A549 (cell line): ENCODE measurements at regions not wholly inside any gene's neighbourhood (a gene's known extent, or its start where the extent isn't known, plus 50 kb on each side); places are given as distances from the start of the nearest gene placed in this dataset.

ENCODE experiments used
- ATAC-seq, 2 experiments: fragments of 200-7000 bp in 1 of 2; fragments of >200 bp in 1 of 2; cut with Nextera tagmentation in 1 of 2; cut with Tn5 transposase in 1 of 2; 3 replicates each; pipeline versions ENCODE4 v1.8.0 to v1.9.1; 2018 to 2020; ENCODE audit warnings: mild to moderate bottlenecking in 1 of 2, moderate library complexity in 1 of 2
- CTCF ChIA-PET: fragments of 300-600 bp; sonication (Branson Sonifier 250); formaldehyde crosslinking; extraction: SDS; loops from one replicate; lab custom pipeline; 2021; ENCODE audit warnings: antibody characterized with exemption, inconsistent platforms; lab: Yijun Ruan, JAX
- POLR2A ChIA-PET: fragments of 350-600 bp; formaldehyde crosslinking; extraction: SDS; loops from one replicate; lab custom pipeline; 2021; ENCODE audit warnings: antibody characterized with exemption, inconsistent platforms; lab: Yijun Ruan, JAX
- DNase-seq, 2 experiments: peaks; one replicate each; pipeline versions ENCODE4 v3.0.0 to v3.0.0-alpha.2; 2011 to 2016; ENCODE audit warnings: low read depth in 1 of 2, low spot score in 1 of 2
- FAIRE-seq: peaks from 2 replicates; lab custom pipeline; 2011; peaks lifted over from hg19 to GRCh38; lab: Jason Lieb, UNC
- H3K27ac ChIP-seq, 2 experiments: fragments of >200 bp; sonication (Bioruptor Twin); formaldehyde crosslinking; 3 replicates each; pipeline ENCODE4 v1.5.1; 2016 to 2017
- H3K4me1 ChIP-seq: fragments of >200 bp; sonication (Bioruptor Twin); formaldehyde crosslinking; 3 replicates; pipeline ENCODE4 v1.6.1; 2016
- H3K4me2 ChIP-seq: fragments of >200 bp; sonication (Bioruptor Twin); formaldehyde crosslinking; 3 replicates; pipeline ENCODE4 v1.6.1; 2016
- H3K4me3 ChIP-seq: fragments of >200 bp; sonication (Bioruptor Twin); formaldehyde crosslinking; 3 replicates; pipeline ENCODE4 v1.5.1; 2016
- H3K9me3 ChIP-seq: fragments of >200 bp; sonication (Bioruptor Twin); formaldehyde crosslinking; 3 replicates; pipeline ENCODE4 v1.6.1; 2016
- BHLHE40 ChIP-seq: IDR thresholded peaks from 2 replicates; pipeline ENCODE4 v1.6.1; 2012; ENCODE audit warnings: low read depth, low read length, inconsistent platforms
- CBX8 ChIP-seq: fragments of 200-600 bp; sonication (generic); IDR thresholded peaks from 2 replicates; pipeline ENCODE4 v1.6.1; 2016
- CEBPB ChIP-seq, 2 experiments: fragments of >200 bp in 1 of 2; sonication (Bioruptor Twin) in 1 of 2; formaldehyde crosslinking in 1 of 2; IDR thresholded peaks; 2 replicates each; pipeline ENCODE4 v1.6.1; 2012 to 2016
- CHD4 ChIP-seq: fragments of 200-600 bp; sonication (generic); IDR thresholded peaks from 2 replicates; pipeline ENCODE4 v1.6.1; 2016; ENCODE audit warnings: antibody characterized with exemption, mild to moderate bottlenecking, borderline replicate concordance
- EHF ChIP-seq: fragments of 250-450 bp; sonication (Bioruptor Pico); IDR thresholded peaks from 2 replicates; pipeline ENCODE4 v1.5.0; 2020; ENCODE audit warnings: mild to moderate bottlenecking
- EP300 ChIP-seq, 2 experiments: fragments of >200 bp; sonication (Bioruptor Twin); formaldehyde crosslinking; IDR thresholded peaks; 2 replicates in 1 of 2; 3 replicates in 1 of 2; pipeline ENCODE4 v1.6.1; 2016 to 2017
- ESRRA ChIP-seq: fragments of 150-350 bp; IDR thresholded peaks from 2 replicates; pipeline ENCODE4 v1.6.1; 2014; ENCODE audit warnings: mild to moderate bottlenecking, low read length, borderline replicate concordance
- GATA3 ChIP-seq: IDR thresholded peaks from 2 replicates; pipeline ENCODE4 v1.6.1; 2012; ENCODE audit warnings: borderline replicate concordance
- HDAC2 ChIP-seq: fragments of 200-600 bp; sonication (generic); IDR thresholded peaks from 2 replicates; pipeline ENCODE4 v1.6.1; 2016
- HEYL ChIP-seq: fragments of 250-450 bp; sonication (Bioruptor Pico); IDR thresholded peaks from 2 replicates; pipeline ENCODE4 v1.8.0; 2021; ENCODE audit warnings: mild to moderate bottlenecking, moderate library complexity
- HOXA7 ChIP-seq: fragments of 250-450 bp; sonication (Bioruptor Pico); IDR thresholded peaks from 2 replicates; pipeline ENCODE4 v1.5.0; 2020; ENCODE audit warnings: mild to moderate bottlenecking, moderate library complexity
- JUN ChIP-seq, 2 experiments: fragments of >200 bp; sonication (Bioruptor Twin); formaldehyde crosslinking; IDR thresholded peaks; 2 replicates in 1 of 2; 3 replicates in 1 of 2; pipeline ENCODE4 v1.6.1; 2016 to 2017
- JUNB ChIP-seq: fragments of >200 bp; sonication (Bioruptor Twin); formaldehyde crosslinking; IDR thresholded peaks from 2 replicates; pipeline ENCODE4 v1.6.1; 2016
- KDM1A ChIP-seq: fragments of 200-600 bp; sonication (generic); IDR thresholded peaks from 2 replicates; pipeline ENCODE4 v1.6.1; 2016; ENCODE audit warnings: low read depth, mild to moderate bottlenecking
- KDM5A ChIP-seq: fragments of 200-600 bp; sonication (generic); IDR thresholded peaks from 2 replicates; pipeline ENCODE4 v1.6.1; 2016; ENCODE audit warnings: antibody characterized with exemption, mild to moderate bottlenecking
- MAFK ChIP-seq: fragments of 450-650 bp; IDR thresholded peaks from 2 replicates; pipeline ENCODE4 v1.6.1; 2014; ENCODE audit not compliant: partially characterized antibody
- MAZ ChIP-seq: fragments of 150-350 bp; IDR thresholded peaks from 2 replicates; pipeline ENCODE4 v1.6.1; 2014; ENCODE audit warnings: antibody characterized with exemption, low read depth, low read length, borderline replicate concordance
- NR3C1 ChIP-seq: fragments of >200 bp; sonication (Bioruptor Twin); formaldehyde crosslinking; IDR thresholded peaks from 3 replicates; pipeline ENCODE4 v1.6.1; 2017
- PHF8 ChIP-seq: fragments of 200-600 bp; sonication (generic); IDR thresholded peaks from 2 replicates; pipeline ENCODE4 v1.6.1; 2016; ENCODE audit warnings: low read depth, mild to moderate bottlenecking, antibody characterized with exemption, moderate library complexity, borderline replicate concordance
- RAD21 ChIP-seq, 2 experiments: fragments of >200 bp in 1 of 2; sonication (Bioruptor Twin) in 1 of 2; formaldehyde crosslinking in 1 of 2; IDR thresholded peaks in 1 of 2; conservative IDR thresholded peaks in 1 of 2; 2 replicates in 1 of 2; 3 replicates in 1 of 2; pipeline ENCODE4 v1.6.1; 2012 to 2018; ENCODE audit warnings: inconsistent platforms in 1 of 2
- RCOR1 ChIP-seq: fragments of 150-350 bp; IDR thresholded peaks from 2 replicates; pipeline ENCODE4 v1.6.1; 2014; ENCODE audit warnings: antibody characterized with exemption, low read length, low read depth
- RNF2 ChIP-seq: fragments of 200-600 bp; sonication (generic); IDR thresholded peaks from 2 replicates; pipeline ENCODE4 v1.6.1; 2016; ENCODE audit warnings: low read depth, mild to moderate bottlenecking, antibody characterized with exemption, moderate library complexity, borderline replicate concordance
- TFCP2L1 ChIP-seq: fragments of 250-450 bp; sonication (Bioruptor Pico); IDR thresholded peaks from 2 replicates; pipeline ENCODE4 v1.5.0; 2021; ENCODE audit warnings: mild to moderate bottlenecking
- TP53 ChIP-seq: fragments of 250-450 bp; sonication (Bioruptor Pico); IDR thresholded peaks from 2 replicates; pipeline ENCODE4 v1.5.0; 2021; ENCODE audit warnings: mild to moderate bottlenecking, moderate library complexity
- ZNF302 ChIP-seq: fragments of 250-450 bp; sonication (Bioruptor Pico); IDR thresholded peaks from 2 replicates; pipeline ENCODE4 v1.9.0; 2021; ENCODE audit warnings: inconsistent platforms, mild to moderate bottlenecking, moderate library complexity
- ZSCAN20 ChIP-seq: fragments of 250-450 bp; sonication (Bioruptor Pico); IDR thresholded peaks from 2 replicates; pipeline ENCODE4 v1.8.0; 2022; ENCODE audit warnings: mild to moderate bottlenecking, moderate library complexity
- WGBS: methylation state at CpG from one replicate; pipeline ENCODE4 v1.1.6; 2017; ENCODE audit errors: missing lambda C conversion rate; 5-methylcytosine and 5-hydroxymethylcytosine counted together
- TF ChIP-seq, protein P1 (sequence below): fragments of 450-650 bp; IDR thresholded peaks from 2 replicates; pipeline ENCODE4 v1.6.1; 2014; ENCODE audit warnings: antibody characterized with exemption
- TF ChIP-seq, protein P2 (sequence below): IDR thresholded peaks from 2 replicates; pipeline ENCODE4 v1.6.1; 2012
- TF ChIP-seq, protein P3 (sequence below): fragments of >200 bp; sonication (Bioruptor Twin); formaldehyde crosslinking; IDR thresholded peaks from 2 replicates; pipeline ENCODE4 v1.6.1; 2016
- TF ChIP-seq, protein P4 (sequence below): IDR thresholded peaks from 2 replicates; pipeline ENCODE4 v1.6.1; 2012; ENCODE audit warnings: low read depth, borderline replicate concordance
- TF ChIP-seq, protein P5 (sequence below): fragments of 250-450 bp; sonication (Bioruptor Pico); IDR thresholded peaks from 2 replicates; pipeline ENCODE4 v1.5.0; 2020; ENCODE audit warnings: low read depth, mild to moderate bottlenecking, moderate library complexity

DNA sequence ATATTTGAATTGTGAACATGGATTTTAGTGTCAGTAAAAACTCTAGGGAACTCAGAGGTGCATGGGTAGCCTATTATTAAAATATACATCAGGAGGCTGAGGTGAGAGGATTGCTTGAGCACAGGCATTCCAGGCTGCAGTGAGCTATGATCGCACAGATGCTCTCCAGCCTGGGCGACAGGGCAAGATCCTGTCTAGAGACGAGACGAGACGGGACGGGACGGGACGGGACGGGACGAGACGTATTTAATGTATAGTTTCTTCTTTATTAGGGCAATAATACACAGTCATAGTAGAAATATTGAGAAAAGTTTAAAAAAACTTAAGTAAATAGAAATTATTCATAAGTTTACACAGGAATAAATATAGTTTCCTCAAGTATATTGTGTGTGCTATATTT is 89.3 kb downstream of the DIPK2A start:
- H3K4me3 ChIP-seq = no peak overlapping the region
- FAIRE-seq (no peak), DNase-seq (no peak), ATAC-seq (no peak)
- POLR2A ChIA-PET = no interaction called here
- WGBS = 75% methylated on average over 11 of the region's 11 CpGs
- no peak overlapping the region for H3K4me2 ChIP-seq
- TF ChIP-seq, protein P1, sequence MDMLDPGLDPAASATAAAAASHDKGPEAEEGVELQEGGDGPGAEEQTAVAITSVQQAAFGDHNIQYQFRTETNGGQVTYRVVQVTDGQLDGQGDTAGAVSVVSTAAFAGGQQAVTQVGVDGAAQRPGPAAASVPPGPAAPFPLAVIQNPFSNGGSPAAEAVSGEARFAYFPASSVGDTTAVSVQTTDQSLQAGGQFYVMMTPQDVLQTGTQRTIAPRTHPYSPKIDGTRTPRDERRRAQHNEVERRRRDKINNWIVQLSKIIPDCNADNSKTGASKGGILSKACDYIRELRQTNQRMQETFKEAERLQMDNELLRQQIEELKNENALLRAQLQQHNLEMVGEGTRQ = no peak
- no peak for TF ChIP-seq HDAC2
- no peak for TF ChIP-seq ESRRA
- no peak for TF ChIP-seq TP53 (CRISPR knock-in tag)
- TF ChIP-seq, protein P2, sequence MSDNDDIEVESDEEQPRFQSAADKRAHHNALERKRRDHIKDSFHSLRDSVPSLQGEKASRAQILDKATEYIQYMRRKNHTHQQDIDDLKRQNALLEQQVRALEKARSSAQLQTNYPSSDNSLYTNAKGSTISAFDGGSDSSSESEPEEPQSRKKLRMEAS = no peak
- TF ChIP-seq, protein P3, sequence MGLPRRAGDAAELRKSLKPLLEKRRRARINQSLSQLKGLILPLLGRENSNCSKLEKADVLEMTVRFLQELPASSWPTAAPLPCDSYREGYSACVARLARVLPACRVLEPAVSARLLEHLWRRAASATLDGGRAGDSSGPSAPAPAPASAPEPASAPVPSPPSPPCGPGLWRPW = no peak
- TF ChIP-seq ZNF302 (CRISPR knock-in tag) = no peak
- TF ChIP-seq, protein P4, sequence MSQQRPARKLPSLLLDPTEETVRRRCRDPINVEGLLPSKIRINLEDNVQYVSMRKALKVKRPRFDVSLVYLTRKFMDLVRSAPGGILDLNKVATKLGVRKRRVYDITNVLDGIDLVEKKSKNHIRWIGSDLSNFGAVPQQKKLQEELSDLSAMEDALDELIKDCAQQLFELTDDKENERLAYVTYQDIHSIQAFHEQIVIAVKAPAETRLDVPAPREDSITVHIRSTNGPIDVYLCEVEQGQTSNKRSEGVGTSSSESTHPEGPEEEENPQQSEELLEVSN = no peak
- no peak for TF ChIP-seq HEYL
- no peak for TF ChIP-seq ZSCAN20 (CRISPR knock-in tag)
- TF ChIP-seq KDM5A = no peak
- TF ChIP-seq RAD21 (conservative IDR thresholded peaks at IDR 0.05 in 1 of 2, IDR thresholded peaks at IDR 0.05 in 1 of 2) = no peak
- no peak for TF ChIP-seq RCOR1
- no peak for TF ChIP-seq GATA3
- TF ChIP-seq BHLHE40 = no peak
- no peak for TF ChIP-seq EP300 (IDR thresholded peaks at IDR 0.05)
- TF ChIP-seq PHF8 = no peak
- TF ChIP-seq NR3C1 = no peak
- TF ChIP-seq RNF2 = no peak
- no peaks in the 10 kb centered on the region for H3K4me1 ChIP-seq
- no peak overlapping the region for H3K27ac ChIP-seq
- CTCF ChIA-PET = no interaction called here
- no peaks in the 10 kb centered on the region for H3K9me3 ChIP-seq

DNA sequence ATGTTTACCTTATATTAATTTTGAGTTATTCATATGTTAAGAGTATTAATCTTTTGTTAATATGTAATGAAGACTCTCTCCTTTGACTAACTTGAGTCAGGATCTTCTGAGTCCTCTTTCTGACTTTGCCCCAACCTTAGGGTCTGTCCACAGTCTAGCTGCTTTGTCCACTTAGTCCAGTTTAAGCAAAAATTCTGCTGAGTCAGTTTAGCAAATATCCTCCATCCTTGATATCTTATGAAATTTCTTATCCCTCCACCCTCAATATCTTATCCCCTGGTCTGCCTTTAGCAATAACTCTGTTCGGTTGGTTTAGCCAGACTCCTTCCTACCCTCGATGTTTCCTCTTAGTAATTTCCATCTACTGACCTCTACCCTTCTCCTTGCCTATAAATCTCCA is 91.7 kb downstream of the DIPK2A start:
- H3K27ac ChIP-seq = no peak overlapping the region
- no peak overlapping the region for H3K4me3 ChIP-seq
- ChIA-PET POLR2A (no interaction called here), CTCF (no interaction called here)
- ATAC-seq = no peak
- TF ChIP-seq JUN (IDR thresholded peaks at IDR 0.05) = no peak
- peak; percentile 66 for TF ChIP-seq MAFK
- no peak overlapping the region for H3K4me2 ChIP-seq
- H3K4me1 ChIP-seq = no peaks in the 10 kb centered on the region
- no peak for FAIRE-seq
- 14% methylated on average over 2 of the region's 2 CpGs for WGBS
- DNase-seq = no peak
- no peaks in the 10 kb centered on the region for H3K9me3 ChIP-seq

DNA sequence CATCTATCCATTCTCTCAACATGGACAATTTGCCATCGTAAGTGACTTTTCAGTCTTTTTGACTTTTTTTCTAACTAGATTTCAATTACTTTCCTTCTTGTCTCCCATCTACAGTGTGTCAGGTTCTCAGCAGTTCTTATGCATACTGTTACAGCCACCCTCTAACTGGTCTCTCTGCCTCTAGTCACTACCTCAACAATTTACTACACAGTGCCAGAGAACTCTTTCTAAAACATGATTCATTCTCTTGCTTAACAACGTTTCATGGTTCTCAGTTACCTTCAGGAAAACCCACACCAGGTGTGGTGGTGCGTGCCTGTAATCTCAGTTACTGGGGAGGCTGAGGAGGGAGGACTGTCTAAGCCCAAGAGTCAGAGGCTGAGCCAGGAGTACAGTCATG is 95.4 kb downstream of the DIPK2A start:
- Histone ChIP-seq H3K9me3 (no peaks in the 10 kb centered on the region), H3K4me3 (no peak overlapping the region)
- no peak for ATAC-seq
- POLR2A ChIA-PET = no interaction called here
- TF ChIP-seq EHF (CRISPR knock-in tag) (no peak), CHD4 (no peak), TFCP2L1 (no peak), RCOR1 (no peak), RNF2 (no peak), CEBPB (IDR thresholded peaks at IDR 0.05) (no peak), HOXA7 (no peak), CBX8 (no peak), MAZ (no peak), JUNB (no peak), KDM1A (no peak)
- TF ChIP-seq, protein P5, sequence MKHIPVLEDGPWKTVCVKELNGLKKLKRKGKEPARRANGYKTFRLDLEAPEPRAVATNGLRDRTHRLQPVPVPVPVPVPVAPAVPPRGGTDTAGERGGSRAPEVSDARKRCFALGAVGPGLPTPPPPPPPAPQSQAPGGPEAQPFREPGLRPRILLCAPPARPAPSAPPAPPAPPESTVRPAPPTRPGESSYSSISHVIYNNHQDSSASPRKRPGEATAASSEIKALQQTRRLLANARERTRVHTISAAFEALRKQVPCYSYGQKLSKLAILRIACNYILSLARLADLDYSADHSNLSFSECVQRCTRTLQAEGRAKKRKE (CRISPR knock-in tag) = no peak
- TF ChIP-seq, all 56 proteins: peak for 0
- WGBS = 12% methylated on average over 3 of the region's 3 CpGs
- H3K4me2 ChIP-seq = no peak overlapping the region
- CTCF ChIA-PET = no interaction called here
- DNase-seq (no peak), FAIRE-seq (no peak)
- no peaks in the 10 kb centered on the region for H3K4me1 ChIP-seq
- no peak overlapping the region for H3K27ac ChIP-seq
